SK-N-SH (cell line): ENCODE measurements at regions not wholly inside any gene's neighbourhood (a gene's known extent, or its start where the extent isn't known, plus 50 kb on each side); places are given as distances from the start of the nearest gene placed in this dataset.

Experiments used
- CTCF ChIA-PET: fragments of 300-600, 350-600 bp; formaldehyde crosslinking; extraction: SDS; loops from one replicate; lab custom pipeline; 2021; lab: Yijun Ruan, JAX
- POLR2A ChIA-PET: fragments of 350-600 bp; sonication (Branson Sonifier 250); formaldehyde crosslinking; extraction: SDS; loops from one replicate; lab custom pipeline; 2020; ENCODE audit warnings: antibody characterized with exemption, inconsistent platforms; lab: Yijun Ruan, JAX
- DNase-seq: peaks from one replicate; pipeline ENCODE4 v3.0.0; 2012
- H2AFZ ChIP-seq: fragments of 200-600 bp; sonication (generic); 2 replicates; pipeline ENCODE4 v1.8.1; 2016; ENCODE audit warnings: antibody characterized with exemption, mild to moderate bottlenecking, low read depth
- H3F3A ChIP-seq: fragments of 200-600 bp; sonication (generic); replicated peaks from 2 replicates; pipeline ENCODE3; 2016; ENCODE audit warnings: antibody characterized with exemption, mild to moderate bottlenecking; ENCODE audit not compliant: insufficient read depth
- H3K27ac ChIP-seq, 2 experiments: fragments of 200-500 bp in 1 of 2; fragments of 200-600 bp in 1 of 2; sonication (Bioruptor generic) in 1 of 2; sonication (generic), shearing (Covaris generic) in 1 of 2; 2 replicates each; pipeline versions ENCODE4 v1.5.1 to v1.6.1; 2014 to 2016; ENCODE audit warnings: low read depth in 2 of 2, inconsistent platforms in 1 of 2, low read length in 1 of 2, mild to moderate bottlenecking in 1 of 2, mixed read lengths in 1 of 2
- H3K27me3 ChIP-seq: fragments of 200-600 bp; sonication (generic), shearing (Covaris generic); 2 replicates; pipeline ENCODE4 v1.6.1; 2016; ENCODE audit warnings: mixed run types; ENCODE audit not compliant: insufficient read depth
- H3K36me3 ChIP-seq, 2 experiments: fragments of 200-500 bp in 1 of 2; fragments of 200-600 bp in 1 of 2; sonication (Bioruptor generic) in 1 of 2; sonication (generic) in 1 of 2; replicated peaks in 1 of 2; 2 replicates each; pipeline versions ENCODE3 to v1.5.1; 2014 to 2016; ENCODE audit warnings: low read length in 1 of 2, mild to moderate bottlenecking in 1 of 2; ENCODE audit not compliant: insufficient read depth in 2 of 2, control insufficient read depth in 1 of 2
- H3K4me1 ChIP-seq, 2 experiments: fragments of 200-500 bp in 1 of 2; fragments of 200-600 bp in 1 of 2; sonication (Bioruptor generic) in 1 of 2; sonication (generic), shearing (Covaris generic) in 1 of 2; 2 replicates each; pipeline versions ENCODE4 v1.5.1 to v1.6.1; 2014 to 2016; ENCODE audit warnings: low read depth in 1 of 2, low read length in 1 of 2, mixed run types in 1 of 2; ENCODE audit not compliant: insufficient read depth in 2 of 2, control insufficient read depth in 1 of 2
- H3K4me2 ChIP-seq: fragments of 200-600 bp; sonication (generic), shearing (Covaris generic); 2 replicates; pipeline ENCODE4 v1.6.1; 2017; ENCODE audit warnings: mixed run types
- H3K4me3 ChIP-seq, 2 experiments: fragments of 200-500 bp in 1 of 2; fragments of 200-600 bp in 1 of 2; sonication (Bioruptor generic) in 1 of 2; sonication (generic), shearing (Covaris generic) in 1 of 2; 2 replicates each; pipeline versions ENCODE4 v1.5.1 to v1.8.1; 2014 to 2016; ENCODE audit warnings: low read depth in 2 of 2, inconsistent platforms in 1 of 2, low read length in 1 of 2, mild to moderate bottlenecking in 1 of 2, mixed read lengths in 1 of 2, moderate library complexity in 1 of 2
- H3K79me2 ChIP-seq: fragments of 200-600 bp; sonication (generic); 2 replicates; pipeline ENCODE4 v1.8.1; 2017; ENCODE audit warnings: mild to moderate bottlenecking; ENCODE audit not compliant: insufficient read depth
- H3K9ac ChIP-seq: fragments of 200-600 bp; sonication (generic); 2 replicates; pipeline ENCODE4 v1.6.1; 2017; ENCODE audit warnings: mixed run types
- H3K9me2 ChIP-seq: fragments of 200-600 bp; sonication (generic); 2 replicates; pipeline ENCODE4 v1.6.1; 2017; ENCODE audit warnings: mixed run types
- H3K9me3 ChIP-seq: fragments of 200-600 bp; sonication (generic); 2 replicates; pipeline ENCODE4 v1.6.1; 2017; ENCODE audit warnings: mixed run types, mild to moderate bottlenecking, moderate library complexity
- H4K20me1 ChIP-seq: fragments of 200-600 bp; sonication (generic); 2 replicates; pipeline ENCODE4 v1.6.1; 2017; ENCODE audit warnings: mild to moderate bottlenecking, mixed run types; ENCODE audit not compliant: insufficient read depth
- ELF1 ChIP-seq: IDR thresholded peaks from 2 replicates; pipeline ENCODE4 v1.4.0; 2012
- FOXM1 ChIP-seq: IDR thresholded peaks from 2 replicates; pipeline ENCODE4 v1.4.0; 2012; ENCODE audit warnings: low read depth, mild to moderate bottlenecking
- GATA2 ChIP-seq: sonication (generic); formaldehyde crosslinking; IDR thresholded peaks from 2 replicates; pipeline ENCODE4 v1.5.0; 2020; ENCODE audit warnings: mild to moderate bottlenecking, missing genetic modification reagents
- JUND ChIP-seq: IDR thresholded peaks from 2 replicates; pipeline ENCODE4 v1.4.0; 2012
- RAD21 ChIP-seq: IDR thresholded peaks from 2 replicates; pipeline ENCODE4 v1.6.1; 2012; ENCODE audit warnings: mild to moderate bottlenecking, low read length
- RCOR1 ChIP-seq: fragments of 150-350 bp; IDR thresholded peaks from 2 replicates; pipeline ENCODE4 v1.6.1; 2017; ENCODE audit warnings: antibody characterized with exemption, low read length
- RXRA ChIP-seq: IDR thresholded peaks from 2 replicates; pipeline ENCODE4 v1.4.0; 2012; ENCODE audit warnings: low read depth, mild to moderate bottlenecking, borderline replicate concordance
- WGBS: methylation state at CpG from one replicate; pipeline ENCODE4 v1.1.6; 2017; ENCODE audit warnings: low lambda C conversion rate; 5-methylcytosine and 5-hydroxymethylcytosine counted together
- TF ChIP-seq, protein P1 (sequence below): IDR thresholded peaks from 2 replicates; pipeline ENCODE4 v1.4.0; 2012; ENCODE audit warnings: low read depth, borderline replicate concordance
- TF ChIP-seq, protein P2 (sequence below): IDR thresholded peaks from 2 replicates; pipeline ENCODE4; 2012
- TF ChIP-seq, protein P3 (sequence below): IDR thresholded peaks from 2 replicates; pipeline ENCODE4 v1.4.0; 2012; ENCODE audit warnings: low read depth, borderline replicate concordance

DNA sequence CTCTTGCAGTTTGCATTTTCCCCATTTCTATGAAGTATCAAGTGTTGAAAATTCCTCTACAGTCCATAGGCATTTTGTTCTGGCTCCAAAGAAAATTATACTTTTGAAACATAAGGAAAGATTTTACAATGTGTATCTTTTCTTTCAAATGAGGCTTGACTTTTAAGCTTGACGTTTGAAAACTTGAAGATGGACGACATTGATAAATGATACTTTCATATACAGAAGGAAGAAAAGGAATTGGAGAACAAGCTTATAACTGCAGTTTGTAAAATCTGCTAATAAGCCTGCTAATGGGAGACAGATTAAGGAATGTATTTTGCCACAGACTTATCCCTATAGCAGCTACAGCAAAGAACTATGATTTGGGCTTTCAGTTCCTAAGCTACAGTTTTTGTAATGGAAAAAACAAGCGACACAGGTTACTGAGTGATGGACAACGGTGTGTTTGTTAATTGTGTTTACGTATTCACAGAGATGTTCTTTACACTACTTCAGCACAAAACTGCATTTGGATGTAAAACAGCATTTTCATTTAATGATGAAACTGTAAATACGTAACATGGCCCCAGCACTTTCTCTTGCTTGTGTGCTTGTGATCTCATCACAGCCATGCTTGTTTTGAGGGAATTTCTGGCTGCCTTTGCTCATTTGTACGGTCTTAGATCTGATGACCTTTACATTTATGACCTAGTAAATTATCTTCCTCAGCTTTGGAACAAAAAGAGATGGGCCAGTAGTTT lies 83.2 kb upstream of the FAT1 start:
- Histone ChIP-seq H3K9ac (no peak overlapping the region), H3K4me2 (no peak overlapping the region), H3K4me3 (no peak overlapping the region), H3F3A (no peaks in the 10 kb centered on the region), H3K4me1 (no peaks in the 10 kb centered on the region), H3K79me2 (no peaks in the 10 kb centered on the region), H4K20me1 (no peaks in the 10 kb centered on the region), H3K9me3 (no peaks in the 10 kb centered on the region; the same call in 1 of the 2 replicates), H3K27ac (no peak overlapping the region), H3K9me2 (no peaks in the 10 kb centered on the region), H3K36me3 (no peaks in the 10 kb centered on the region), H3K27me3 (no peaks in the 10 kb centered on the region), H2AFZ (peak overlapping the region; percentile 51; the same call in 1 of the 2 replicates)
- TF ChIP-seq, protein P1, sequence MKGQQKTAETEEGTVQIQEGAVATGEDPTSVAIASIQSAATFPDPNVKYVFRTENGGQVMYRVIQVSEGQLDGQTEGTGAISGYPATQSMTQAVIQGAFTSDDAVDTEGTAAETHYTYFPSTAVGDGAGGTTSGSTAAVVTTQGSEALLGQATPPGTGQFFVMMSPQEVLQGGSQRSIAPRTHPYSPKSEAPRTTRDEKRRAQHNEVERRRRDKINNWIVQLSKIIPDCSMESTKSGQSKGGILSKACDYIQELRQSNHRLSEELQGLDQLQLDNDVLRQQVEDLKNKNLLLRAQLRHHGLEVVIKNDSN = no peak
- no peak for TF ChIP-seq GATA2 (CRISPR knock-in tag)
- CTCF ChIA-PET = no interaction called here
- POLR2A ChIA-PET = no interaction called here
- 35% methylated on average over 7 of the region's 7 CpGs for WGBS
- no peak for DNase-seq

GRCh38 chr4:186807808-186808629 lies 84.4 kb upstream of the FAT1 start:
- no peak for DNase-seq
- no peak overlapping the region for H3K4me3 ChIP-seq
- 40% methylated on average over 7 of the region's 7 CpGs for WGBS
- H3K9ac ChIP-seq = no peak overlapping the region
- no peak overlapping the region for H3K27ac ChIP-seq
- H3K4me1 ChIP-seq = no peaks in the 10 kb centered on the region
- ChIA-PET CTCF (no interaction called here), POLR2A (no interaction called here)
- H3K36me3 ChIP-seq = no peaks in the 10 kb centered on the region
- peak overlapping the region; percentile 39; the same call in 1 of the 2 replicates for H3K4me2 ChIP-seq
- H2AFZ ChIP-seq = peak overlapping the region; percentile 56; the same call in 1 of the 2 replicates
- TF ChIP-seq RCOR1 (no peak), RXRA (no peak), JUND (no peak), FOXM1 (no peak), RAD21 (no peak), ELF1 (no peak)
- TF ChIP-seq, protein P2, sequence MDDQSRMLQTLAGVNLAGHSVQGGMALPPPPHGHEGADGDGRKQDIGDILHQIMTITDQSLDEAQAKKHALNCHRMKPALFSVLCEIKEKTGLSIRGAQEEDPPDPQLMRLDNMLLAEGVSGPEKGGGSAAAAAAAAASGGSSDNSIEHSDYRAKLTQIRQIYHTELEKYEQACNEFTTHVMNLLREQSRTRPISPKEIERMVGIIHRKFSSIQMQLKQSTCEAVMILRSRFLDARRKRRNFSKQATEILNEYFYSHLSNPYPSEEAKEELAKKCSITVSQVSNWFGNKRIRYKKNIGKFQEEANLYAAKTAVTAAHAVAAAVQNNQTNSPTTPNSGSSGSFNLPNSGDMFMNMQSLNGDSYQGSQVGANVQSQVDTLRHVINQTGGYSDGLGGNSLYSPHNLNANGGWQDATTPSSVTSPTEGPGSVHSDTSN = no peak
- TF ChIP-seq, protein P3, sequence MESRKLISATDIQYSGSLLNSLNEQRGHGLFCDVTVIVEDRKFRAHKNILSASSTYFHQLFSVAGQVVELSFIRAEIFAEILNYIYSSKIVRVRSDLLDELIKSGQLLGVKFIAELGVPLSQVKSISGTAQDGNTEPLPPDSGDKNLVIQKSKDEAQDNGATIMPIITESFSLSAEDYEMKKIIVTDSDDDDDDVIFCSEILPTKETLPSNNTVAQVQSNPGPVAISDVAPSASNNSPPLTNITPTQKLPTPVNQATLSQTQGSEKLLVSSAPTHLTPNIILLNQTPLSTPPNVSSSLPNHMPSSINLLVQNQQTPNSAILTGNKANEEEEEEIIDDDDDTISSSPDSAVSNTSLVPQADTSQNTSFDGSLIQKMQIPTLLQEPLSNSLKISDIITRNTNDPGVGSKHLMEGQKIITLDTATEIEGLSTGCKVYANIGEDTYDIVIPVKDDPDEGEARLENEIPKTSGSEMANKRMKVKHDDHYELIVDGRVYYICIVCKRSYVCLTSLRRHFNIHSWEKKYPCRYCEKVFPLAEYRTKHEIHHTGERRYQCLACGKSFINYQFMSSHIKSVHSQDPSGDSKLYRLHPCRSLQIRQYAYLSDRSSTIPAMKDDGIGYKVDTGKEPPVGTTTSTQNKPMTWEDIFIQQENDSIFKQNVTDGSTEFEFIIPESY = no peak
- H3K79me2 ChIP-seq = no peaks in the 10 kb centered on the region
- no peaks in the 10 kb centered on the region for H3K27me3 ChIP-seq
- H3F3A ChIP-seq = no peaks in the 10 kb centered on the region
- H3K9me2 ChIP-seq = no peaks in the 10 kb centered on the region
- no peaks in the 10 kb centered on the region; the same call in 1 of the 2 replicates for H3K9me3 ChIP-seq
- no peaks in the 10 kb centered on the region for H4K20me1 ChIP-seq
